ENCODE measurements at regions not wholly inside any gene's neighbourhood (a gene's known extent, or its start where the extent isn't known, plus 50 kb on each side); places are given as distances from the start of the nearest gene placed in this dataset.

GRCh38 chr12:113598815-113599406 lies 127.2 kb upstream of the LHX5 start:
- Mint-ChIP-seq H3K4me1 (ENCODE audit: low read depth, unreplicated experiment) (no peaks in the 10 kb centered on the region), H3K27ac (ENCODE audit: unreplicated experiment) (no peak overlapping the region), H3K9me3 (ENCODE audit: unreplicated experiment) (no peaks in the 10 kb centered on the region), H3K4me3 (ENCODE audit: unreplicated experiment) (no peak overlapping the region), H3K27me3 (ENCODE audit: insufficient read depth, unreplicated experiment) (peaks cover 4% of the 10 kb centered on the region), H3K36me3 (ENCODE audit: insufficient read depth, unreplicated experiment) (no peaks in the 10 kb centered on the region)
- no peak for DNase-seq
- intact Hi-C loops (cut with micrococcal nuclease; ENCODE audit: unreplicated experiment) = loop anchor here (10.0 kb wide), 1 partner anchor 134 kb away; no protein-coding TSS in a partner anchor
- POLR2A ChIA-PET = no interaction called here
- BruUV-seq (replicated peaks) = no TSS peak
- no peaks in the 10 kb centered on the region for H3K4me1 ChIP-seq
- H3K4me3 ChIP-seq (ENCODE audit: low read depth, low read length) = no peak overlapping the region
- H3K27me3 ChIP-seq (replicated peaks; ENCODE audit: control insufficient read depth, insufficient read depth, low read length) = no peaks in the 10 kb centered on the region; the same call in 1 of the 2 replicates
- TF ChIP-seq, protein P1, sequence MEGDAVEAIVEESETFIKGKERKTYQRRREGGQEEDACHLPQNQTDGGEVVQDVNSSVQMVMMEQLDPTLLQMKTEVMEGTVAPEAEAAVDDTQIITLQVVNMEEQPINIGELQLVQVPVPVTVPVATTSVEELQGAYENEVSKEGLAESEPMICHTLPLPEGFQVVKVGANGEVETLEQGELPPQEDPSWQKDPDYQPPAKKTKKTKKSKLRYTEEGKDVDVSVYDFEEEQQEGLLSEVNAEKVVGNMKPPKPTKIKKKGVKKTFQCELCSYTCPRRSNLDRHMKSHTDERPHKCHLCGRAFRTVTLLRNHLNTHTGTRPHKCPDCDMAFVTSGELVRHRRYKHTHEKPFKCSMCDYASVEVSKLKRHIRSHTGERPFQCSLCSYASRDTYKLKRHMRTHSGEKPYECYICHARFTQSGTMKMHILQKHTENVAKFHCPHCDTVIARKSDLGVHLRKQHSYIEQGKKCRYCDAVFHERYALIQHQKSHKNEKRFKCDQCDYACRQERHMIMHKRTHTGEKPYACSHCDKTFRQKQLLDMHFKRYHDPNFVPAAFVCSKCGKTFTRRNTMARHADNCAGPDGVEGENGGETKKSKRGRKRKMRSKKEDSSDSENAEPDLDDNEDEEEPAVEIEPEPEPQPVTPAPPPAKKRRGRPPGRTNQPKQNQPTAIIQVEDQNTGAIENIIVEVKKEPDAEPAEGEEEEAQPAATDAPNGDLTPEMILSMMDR (IDR thresholded peaks at IDR 0.05; ENCODE audit: insufficient read depth in 1 of 2, low read depth in 1 of 2, low read length in 1 of 2, severe bottlenecking in 1 of 2, unreplicated experiment in 1 of 2) = no peak
- no peaks in the 10 kb centered on the region for H3K36me3 ChIP-seq (ENCODE audit: control insufficient read depth, insufficient read depth, low read length)
- CTCF ChIA-PET = no interaction called here
- no peaks in the 10 kb centered on the region for H3K9me3 ChIP-seq

- CTCF ChIA-PET = interaction anchor here (0.6 kb wide), 1 partner anchor 49 kb away, joined by 3 read pairs; no protein-coding TSS in a partner anchor
- H3K36me3 ChIP-seq (ENCODE audit: control insufficient read depth, insufficient read depth, low read length) = no peaks in the 10 kb centered on the region
- Mint-ChIP-seq H3K27ac (ENCODE audit: unreplicated experiment) (no peak overlapping the region), H3K36me3 (ENCODE audit: insufficient read depth, unreplicated experiment) (no peaks in the 10 kb centered on the region), H3K4me1 (ENCODE audit: low read depth, unreplicated experiment) (no peaks in the 10 kb centered on the region), H3K4me3 (ENCODE audit: unreplicated experiment) (no peak overlapping the region), H3K27me3 (ENCODE audit: insufficient read depth, unreplicated experiment) (peaks cover 13% of the 10 kb centered on the region), H3K9me3 (ENCODE audit: unreplicated experiment) (peaks cover 2% of the 10 kb centered on the region)
- BruUV-seq (replicated peaks) = no TSS peak
- DNase-seq = no peak
- H3K4me1 ChIP-seq = no peaks in the 10 kb centered on the region; the same call in 1 of the 2 replicates
- POLR2A ChIA-PET = no interaction called here
- TF ChIP-seq, protein P1 (IDR thresholded peaks at IDR 0.05; ENCODE audit: insufficient read depth in 1 of 2, low read depth in 1 of 2, low read length in 1 of 2, severe bottlenecking in 1 of 2, unreplicated experiment in 1 of 2) = no peak
- H3K4me3 ChIP-seq (ENCODE audit: low read depth, low read length) = no peak overlapping the region
- no peaks in the 10 kb centered on the region for H3K9me3 ChIP-seq
- intact Hi-C loops (cut with micrococcal nuclease; ENCODE audit: unreplicated experiment) = loop anchor here (10.0 kb wide), 1 partner anchor 130 kb away; no protein-coding TSS in a partner anchor
- H3K27me3 ChIP-seq (replicated peaks; ENCODE audit: control insufficient read depth, insufficient read depth, low read length) = no peaks in the 10 kb centered on the region; the same call in 1 of the 2 replicates
Measured at GRCh38 chr12:113594967-113595366, 123.3 kb upstream of the LHX5 start.

- H3K27ac Mint-ChIP-seq (ENCODE audit: unreplicated experiment) = no peak overlapping the region
- H3K4me1 Mint-ChIP-seq (ENCODE audit: low read depth, unreplicated experiment) = no peaks in the 10 kb centered on the region
- peaks cover 14% of the 10 kb centered on the region for H3K27me3 Mint-ChIP-seq (ENCODE audit: insufficient read depth, unreplicated experiment)
- BruUV-seq (replicated peaks) = no TSS peak
- ChIA-PET CTCF (interaction anchor here (0.7 kb wide), 1 partner anchor 59 kb away, joined by 4 read pairs; no protein-coding TSS in a partner anchor), POLR2A (no interaction called here)
- TF ChIP-seq, protein P1 (IDR thresholded peaks at IDR 0.05; ENCODE audit: insufficient read depth in 1 of 2, low read depth in 1 of 2, low read length in 1 of 2, severe bottlenecking in 1 of 2, unreplicated experiment in 1 of 2) = no peak
- peak; percentile 64 to 71 for DNase-seq
- no peaks in the 10 kb centered on the region; the same call in 1 of the 2 replicates for H3K4me1 ChIP-seq
- peaks cover 12% of the 10 kb centered on the region for H3K9me3 Mint-ChIP-seq (ENCODE audit: unreplicated experiment)
- H3K4me3 Mint-ChIP-seq (ENCODE audit: unreplicated experiment) = peak overlapping the region; percentile 84
- H3K4me3 ChIP-seq (ENCODE audit: low read depth, low read length) = peak overlapping the region; percentile 41
- no peaks in the 10 kb centered on the region for H3K36me3 ChIP-seq (ENCODE audit: control insufficient read depth, insufficient read depth, low read length)
- no peaks in the 10 kb centered on the region for H3K36me3 Mint-ChIP-seq (ENCODE audit: insufficient read depth, unreplicated experiment)
- intact Hi-C loops (cut with micrococcal nuclease; ENCODE audit: unreplicated experiment) = loop anchor here (10.0 kb wide), 1 partner anchor 127 kb away; no protein-coding TSS in a partner anchor
- no peaks in the 10 kb centered on the region; the same call in 1 of the 2 replicates for H3K27me3 ChIP-seq (replicated peaks; ENCODE audit: control insufficient read depth, insufficient read depth, low read length)
- H3K9me3 ChIP-seq = no peaks in the 10 kb centered on the region
Measured at GRCh38 chr12:113591480-113591974, 119.9 kb upstream of the LHX5 start.

Measured in Caco-2 (cell line).